HCT116 (cell line): ENCODE measurements at regions not wholly inside any gene's neighbourhood (a gene's known extent, or its start where the extent isn't known, plus 50 kb on each side); places are given as distances from the start of the nearest gene placed in this dataset.

Experiments used
- ATAC-seq: fragments of 200-7000 bp; cut with Tn5 transposase; 2 replicates; pipeline ENCODE4 v1.9.1; 2020; ENCODE audit warnings: mild to moderate bottlenecking, moderate library complexity
- BruUV-seq: library from RNA; stranded (reverse); fragments of 400-500 nt; replicated peaks from 2 replicates; lab custom pipeline; 2021; lab: Mats Ljungman, UMichigan
- CTCF ChIA-PET: fragments of 300-600 bp; sonication (Branson Sonifier 250); formaldehyde crosslinking; loops from one replicate; lab custom pipeline; 2021; ENCODE audit warnings: antibody characterized with exemption; lab: Charles Lee
- POLR2A ChIA-PET: fragments of 300-600, 350-600 bp; sonication (Branson Sonifier 250); formaldehyde crosslinking; loops from one replicate; lab custom pipeline; 2021; ENCODE audit warnings: antibody characterized with exemption; lab: Charles Lee
- RAD21 ChIA-PET, 2 experiments: fragments of 300-600 bp; sonication (Branson Sonifier 250); formaldehyde crosslinking; loops; one replicate each; lab custom pipeline; 2023; ENCODE audit warnings: low total read pairs in 2 of 2; ENCODE audit not compliant: uncharacterized antibody in 2 of 2, unreplicated experiment in 2 of 2, low non-redundant PET in 1 of 2; lab: Charles Lee
- DNase-seq: peaks from one replicate; pipeline ENCODE4 v3.0.0-alpha.2; 2010; ENCODE audit warnings: low read depth, low spot score
- H2AFZ ChIP-seq: fragments of 200-600 bp; shearing (Covaris generic), sonication (generic); 2 replicates; pipeline ENCODE4 v1.6.1; 2017; ENCODE audit warnings: low read depth, mixed run types, mixed read lengths, antibody characterized with exemption, low read length; ENCODE audit not compliant: poor library complexity, severe bottlenecking
- H3K27ac ChIP-seq: 2 replicates; pipeline ENCODE4 v1.5.1; 2012; ENCODE audit warnings: low read depth, low read length
- H3K27me3 ChIP-seq: fragments of 200-600 bp; sonication (generic); 2 replicates; pipeline ENCODE4 v1.6.1; 2016; ENCODE audit warnings: mixed run types, low read length, mixed read lengths; ENCODE audit not compliant: insufficient read depth
- H3K36me3 ChIP-seq, 2 experiments: fragments of 200-500 bp in 1 of 2; fragments of 200-600 bp in 1 of 2; sonication (Bioruptor generic) in 1 of 2; sonication (generic) in 1 of 2; 2 replicates each; pipeline versions ENCODE4 v1.5.1 to v1.6.1; 2014 to 2016; ENCODE audit warnings: low read length in 2 of 2, inconsistent platforms in 1 of 2, mixed read lengths in 1 of 2, mixed run types in 1 of 2; ENCODE audit not compliant: insufficient read depth in 2 of 2, control insufficient read depth in 1 of 2
- H3K4me1 ChIP-seq, 2 experiments: fragments of 200-600 bp in 1 of 2; sonication (generic) in 1 of 2; 2 replicates each; pipeline versions ENCODE4 v1.5.1 to v1.6.1; 2012 to 2017; ENCODE audit warnings: low read length in 2 of 2, inconsistent platforms in 1 of 2, mild to moderate bottlenecking in 1 of 2, mixed read lengths in 1 of 2, mixed run types in 1 of 2, moderate library complexity in 1 of 2; ENCODE audit not compliant: insufficient read depth in 2 of 2, control insufficient read depth in 1 of 2
- H3K4me2 ChIP-seq: fragments of 200-600 bp; sonication (generic); 2 replicates; pipeline ENCODE4 v1.6.1; 2017; ENCODE audit warnings: mixed run types, low read length, mixed read lengths
- H3K4me3 ChIP-seq, 2 experiments: fragments of 200-600 bp in 1 of 2; sonication (generic) in 1 of 2; replicated peaks in 1 of 2; 2 replicates each; pipeline ENCODE4 v1.5.1; 2011 to 2016; ENCODE audit warnings: low read length in 2 of 2, control low read depth in 1 of 2, low read depth in 1 of 2, mild to moderate bottlenecking in 1 of 2, mixed read lengths in 1 of 2, mixed run types in 1 of 2
- H3K79me2 ChIP-seq: fragments of 200-600 bp; sonication (generic); 2 replicates; pipeline ENCODE4 v1.6.1; 2017; ENCODE audit warnings: mild to moderate bottlenecking, mixed run types, low read length, moderate library complexity, mixed read lengths; ENCODE audit not compliant: insufficient read depth
- H3K9ac ChIP-seq: fragments of 200-600 bp; sonication (generic); 2 replicates; pipeline ENCODE4 v1.6.1; 2016; ENCODE audit warnings: low read length, mixed read lengths
- H3K9me2 ChIP-seq: fragments of 200-600 bp; sonication (generic), shearing (Covaris generic); 2 replicates; pipeline ENCODE4 v1.6.1; 2017; ENCODE audit warnings: mixed run types, mild to moderate bottlenecking, moderate library complexity; ENCODE audit not compliant: insufficient read depth
- H3K9me3 ChIP-seq, 2 experiments: fragments of 200-500 bp in 1 of 2; fragments of 200-600 bp in 1 of 2; sonication (Bioruptor generic) in 1 of 2; sonication (generic) in 1 of 2; 2 replicates each; pipeline ENCODE4 v1.6.1; 2014 to 2017; ENCODE audit warnings: low read length in 2 of 2, mixed read lengths in 2 of 2, inconsistent platforms in 1 of 2, low read depth in 1 of 2, mild to moderate bottlenecking in 1 of 2, mixed run types in 1 of 2, moderate library complexity in 1 of 2; ENCODE audit not compliant: control insufficient read depth in 1 of 2, insufficient read depth in 1 of 2
- H4K20me1 ChIP-seq: fragments of 200-600 bp; sonication (generic), shearing (Covaris generic); 2 replicates; pipeline ENCODE4 v1.6.1; 2017; ENCODE audit warnings: mixed run types, mild to moderate bottlenecking, moderate library complexity; ENCODE audit not compliant: insufficient read depth
- ELF1 ChIP-seq: IDR thresholded peaks from 2 replicates; pipeline ENCODE4 v1.6.1; 2012; ENCODE audit warnings: low read depth, borderline replicate concordance
- EZH2 ChIP-seq: fragments of 200-600 bp; sonication (generic); IDR thresholded peaks from 2 replicates; pipeline ENCODE4 v1.6.1; 2017; ENCODE audit warnings: antibody characterized with exemption, mixed run types
- EZH2phosphoT487 ChIP-seq: fragments of 200-600 bp; IDR thresholded peaks from 2 replicates; pipeline ENCODE4 v1.6.1; 2018; ENCODE audit warnings: antibody characterized with exemption, borderline replicate concordance
- JUND ChIP-seq: IDR thresholded peaks from 2 replicates; pipeline ENCODE4 v1.6.1; 2012
- POLR2A ChIP-seq: IDR thresholded peaks from 2 replicates; pipeline ENCODE4 v1.7.0; 2011; ENCODE audit warnings: borderline replicate concordance; ENCODE audit not compliant: insufficient read depth, insufficient read length; ENCODE audit errors: extremely low read depth
- RAD21 ChIP-seq: IDR thresholded peaks from 2 replicates; pipeline ENCODE4 v1.6.1; 2012; ENCODE audit warnings: low read depth, mild to moderate bottlenecking
- SP1 ChIP-seq: IDR thresholded peaks from 2 replicates; pipeline ENCODE4 v1.6.1; 2012; ENCODE audit warnings: low read depth
- SRF ChIP-seq: IDR thresholded peaks from 2 replicates; pipeline ENCODE4 v1.6.1; 2012; ENCODE audit warnings: low read depth
- ZNF274 ChIP-seq: fragments of 200-500 bp; sonication (Bioruptor generic); IDR thresholded peaks from 2 replicates; pipeline ENCODE4 v1.6.1; 2014; ENCODE audit warnings: mild to moderate bottlenecking, low read depth, low read length, inconsistent platforms
- intact Hi-C: fragments of 100-400 bp; cut with micrococcal nuclease; formaldehyde crosslinking; loops from 2 replicates; pipeline ENCODE4 v1.10.0; 2022
- TF ChIP-seq, protein P1 (sequence below), 3 experiments: fragments of 200-600 bp in 1 of 3; sonication (generic) in 1 of 3; IDR thresholded peaks in 2 of 3; conservative IDR thresholded peaks in 1 of 3; 2 replicates each; pipeline ENCODE4 v1.5.1; 2012 to 2017; ENCODE audit warnings: low read depth in 2 of 3, low read length in 2 of 3, antibody characterized with exemption in 1 of 3, borderline replicate concordance in 1 of 3, control low read depth in 1 of 3, mild to moderate bottlenecking in 1 of 3, mixed read lengths in 1 of 3, mixed run types in 1 of 3, moderate library complexity in 1 of 3; ENCODE audit not compliant: insufficient read depth in 1 of 3
- TF ChIP-seq, protein P2 (sequence below): IDR thresholded peaks from 2 replicates; pipeline ENCODE4 v1.6.1; 2012
- TF ChIP-seq, protein P3 (sequence below): IDR thresholded peaks from 2 replicates; pipeline ENCODE4 v1.6.1; 2012
- TF ChIP-seq, protein P4 (sequence below): IDR thresholded peaks from 2 replicates; pipeline ENCODE4 v1.6.1; 2012; ENCODE audit warnings: low read depth

DNA sequence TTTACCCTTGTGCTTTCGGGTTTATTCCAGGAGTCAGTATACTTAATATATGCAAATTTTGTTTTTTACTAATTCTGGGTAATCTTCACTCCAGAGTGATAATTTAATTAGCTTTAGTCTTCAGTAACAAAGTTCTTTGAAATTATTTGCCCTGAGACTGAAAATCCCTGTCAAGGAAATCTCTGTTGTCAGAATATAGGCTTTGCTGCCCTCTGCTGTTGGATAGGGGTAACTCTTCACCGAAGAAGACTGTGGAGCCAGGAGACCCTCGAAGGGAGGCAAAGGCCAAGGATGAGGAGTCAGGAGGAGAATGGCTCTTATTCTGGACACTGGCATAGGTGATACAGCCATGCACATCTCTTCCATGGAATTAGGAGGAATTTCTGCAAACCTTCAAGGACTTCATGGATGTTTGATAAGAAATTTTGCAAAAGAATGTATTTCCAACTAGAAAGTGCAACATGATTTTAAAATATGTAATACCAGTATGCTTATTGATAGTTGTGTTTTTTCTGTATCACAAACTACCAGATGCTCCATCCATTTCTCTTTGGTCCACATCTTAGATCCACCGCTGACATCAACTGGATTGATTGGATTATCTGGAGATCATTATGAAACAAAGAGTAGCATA is 182.3 kb downstream of the RDH14 start:
- intact Hi-C loops: loop anchor here (1.0 to 10.0 kb wide), 3 partner anchors 527 to 907 kb away; no protein-coding TSS in a partner anchor
- Histone ChIP-seq H3K4me1 (no peaks in the 10 kb centered on the region), H3K79me2 (no peaks in the 10 kb centered on the region), H3K27ac (no peak overlapping the region), H3K4me2 (no peak overlapping the region), H3K36me3 (no peaks in the 10 kb centered on the region), H3K9ac (no peak overlapping the region)
- BruUV-seq: no TSS peak
- CTCF ChIA-PET: interaction anchor here (0.6 to 2.0 kb wide), 9 partner anchors 8 to 983 kb away, joined by 3 to 10 read pairs (median 3); no protein-coding TSS in a partner anchor
- peak; percentile 84 for ATAC-seq
- POLR2A ChIA-PET: no interaction called here
- RAD21 ChIA-PET: no interaction called here
- TF ChIP-seq, protein P1, sequence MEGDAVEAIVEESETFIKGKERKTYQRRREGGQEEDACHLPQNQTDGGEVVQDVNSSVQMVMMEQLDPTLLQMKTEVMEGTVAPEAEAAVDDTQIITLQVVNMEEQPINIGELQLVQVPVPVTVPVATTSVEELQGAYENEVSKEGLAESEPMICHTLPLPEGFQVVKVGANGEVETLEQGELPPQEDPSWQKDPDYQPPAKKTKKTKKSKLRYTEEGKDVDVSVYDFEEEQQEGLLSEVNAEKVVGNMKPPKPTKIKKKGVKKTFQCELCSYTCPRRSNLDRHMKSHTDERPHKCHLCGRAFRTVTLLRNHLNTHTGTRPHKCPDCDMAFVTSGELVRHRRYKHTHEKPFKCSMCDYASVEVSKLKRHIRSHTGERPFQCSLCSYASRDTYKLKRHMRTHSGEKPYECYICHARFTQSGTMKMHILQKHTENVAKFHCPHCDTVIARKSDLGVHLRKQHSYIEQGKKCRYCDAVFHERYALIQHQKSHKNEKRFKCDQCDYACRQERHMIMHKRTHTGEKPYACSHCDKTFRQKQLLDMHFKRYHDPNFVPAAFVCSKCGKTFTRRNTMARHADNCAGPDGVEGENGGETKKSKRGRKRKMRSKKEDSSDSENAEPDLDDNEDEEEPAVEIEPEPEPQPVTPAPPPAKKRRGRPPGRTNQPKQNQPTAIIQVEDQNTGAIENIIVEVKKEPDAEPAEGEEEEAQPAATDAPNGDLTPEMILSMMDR (IDR thresholded peaks at IDR 0.05 in 2 of 3, conservative IDR thresholded peaks at IDR 0.05 in 1 of 3; ENCODE audit: borderline replicate concordance in 1 of 3, insufficient read depth in 1 of 3, low read depth in 2 of 3, low read length in 2 of 3): peak; percentile 63 to 84 (median 74); a peak in 5 of 6 replicates
- TF ChIP-seq SP1 (no peak), RAD21 (peak; percentile 76)
- TF ChIP-seq, all 23 proteins: peak for 2
- peak; percentile 19 for DNase-seq
- Histone ChIP-seq H3K4me3 (no peak overlapping the region), H4K20me1 (no peaks in the 10 kb centered on the region), H3K27me3 (peaks cover 29% of the 10 kb centered on the region), H2AFZ (no peak overlapping the region), H3K9me2 (no peaks in the 10 kb centered on the region), H3K9me3 (no peaks in the 10 kb centered on the region)

DNA sequence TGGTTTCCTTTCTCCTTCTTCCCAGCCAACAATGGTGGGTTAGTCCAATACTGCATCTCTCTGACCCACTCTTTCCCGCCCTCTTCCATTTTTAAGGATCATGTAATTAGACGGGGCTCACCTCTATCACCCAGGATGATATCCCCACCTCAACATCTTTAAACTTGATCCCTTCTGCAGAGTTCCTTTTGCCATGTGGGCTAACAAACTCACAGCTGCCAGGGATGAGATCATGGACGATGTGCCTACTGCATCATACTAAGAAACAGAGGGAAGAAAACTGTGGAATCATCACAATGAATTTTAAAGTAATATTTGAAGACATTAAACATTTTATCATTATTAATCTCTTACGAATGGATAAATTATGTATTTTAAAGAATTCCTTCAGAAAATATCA is 183.5 kb downstream of the RDH14 start:
- Histone ChIP-seq H2AFZ (no peak overlapping the region), H3K27me3 (peaks cover 31% of the 10 kb centered on the region), H3K4me3 (no peak overlapping the region), H3K9me3 (no peaks in the 10 kb centered on the region), H3K9ac (no peak overlapping the region), H3K36me3 (no peaks in the 10 kb centered on the region), H4K20me1 (no peaks in the 10 kb centered on the region), H3K4me2 (no peak overlapping the region), H3K4me1 (no peaks in the 10 kb centered on the region), H3K27ac (no peak overlapping the region), H3K79me2 (no peaks in the 10 kb centered on the region), H3K9me2 (no peaks in the 10 kb centered on the region)
- ChIA-PET RAD21 (no interaction called here), CTCF (no interaction called here), POLR2A (no interaction called here)
- ATAC-seq: no peak
- no TSS peak for BruUV-seq
- DNase-seq: no peak
- intact Hi-C loops: loop anchor here (10.0 kb wide), 1 partner anchor 662 kb away; no protein-coding TSS in a partner anchor
- TF ChIP-seq RAD21 (no peak), SRF (no peak), POLR2A (no peak), ZNF274 (no peak), ELF1 (no peak), EZH2phosphoT487 (no peak), EZH2 (no peak), SP1 (no peak), JUND (no peak)
- TF ChIP-seq, protein P2, sequence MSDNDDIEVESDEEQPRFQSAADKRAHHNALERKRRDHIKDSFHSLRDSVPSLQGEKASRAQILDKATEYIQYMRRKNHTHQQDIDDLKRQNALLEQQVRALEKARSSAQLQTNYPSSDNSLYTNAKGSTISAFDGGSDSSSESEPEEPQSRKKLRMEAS: no peak
- TF ChIP-seq, protein P3, sequence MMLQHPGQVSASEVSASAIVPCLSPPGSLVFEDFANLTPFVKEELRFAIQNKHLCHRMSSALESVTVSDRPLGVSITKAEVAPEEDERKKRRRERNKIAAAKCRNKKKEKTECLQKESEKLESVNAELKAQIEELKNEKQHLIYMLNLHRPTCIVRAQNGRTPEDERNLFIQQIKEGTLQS: no peak
- TF ChIP-seq, protein P4, sequence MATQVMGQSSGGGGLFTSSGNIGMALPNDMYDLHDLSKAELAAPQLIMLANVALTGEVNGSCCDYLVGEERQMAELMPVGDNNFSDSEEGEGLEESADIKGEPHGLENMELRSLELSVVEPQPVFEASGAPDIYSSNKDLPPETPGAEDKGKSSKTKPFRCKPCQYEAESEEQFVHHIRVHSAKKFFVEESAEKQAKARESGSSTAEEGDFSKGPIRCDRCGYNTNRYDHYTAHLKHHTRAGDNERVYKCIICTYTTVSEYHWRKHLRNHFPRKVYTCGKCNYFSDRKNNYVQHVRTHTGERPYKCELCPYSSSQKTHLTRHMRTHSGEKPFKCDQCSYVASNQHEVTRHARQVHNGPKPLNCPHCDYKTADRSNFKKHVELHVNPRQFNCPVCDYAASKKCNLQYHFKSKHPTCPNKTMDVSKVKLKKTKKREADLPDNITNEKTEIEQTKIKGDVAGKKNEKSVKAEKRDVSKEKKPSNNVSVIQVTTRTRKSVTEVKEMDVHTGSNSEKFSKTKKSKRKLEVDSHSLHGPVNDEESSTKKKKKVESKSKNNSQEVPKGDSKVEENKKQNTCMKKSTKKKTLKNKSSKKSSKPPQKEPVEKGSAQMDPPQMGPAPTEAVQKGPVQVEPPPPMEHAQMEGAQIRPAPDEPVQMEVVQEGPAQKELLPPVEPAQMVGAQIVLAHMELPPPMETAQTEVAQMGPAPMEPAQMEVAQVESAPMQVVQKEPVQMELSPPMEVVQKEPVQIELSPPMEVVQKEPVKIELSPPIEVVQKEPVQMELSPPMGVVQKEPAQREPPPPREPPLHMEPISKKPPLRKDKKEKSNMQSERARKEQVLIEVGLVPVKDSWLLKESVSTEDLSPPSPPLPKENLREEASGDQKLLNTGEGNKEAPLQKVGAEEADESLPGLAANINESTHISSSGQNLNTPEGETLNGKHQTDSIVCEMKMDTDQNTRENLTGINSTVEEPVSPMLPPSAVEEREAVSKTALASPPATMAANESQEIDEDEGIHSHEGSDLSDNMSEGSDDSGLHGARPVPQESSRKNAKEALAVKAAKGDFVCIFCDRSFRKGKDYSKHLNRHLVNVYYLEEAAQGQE: no peak
